HEK293 (cell line): ENCODE measurements at regions not wholly inside any gene's neighbourhood (a gene's known extent, or its start where the extent isn't known, plus 50 kb on each side); places are given as distances from the start of the nearest gene placed in this dataset.

ENCODE experiments used
- KLF16 ChIP-seq: fragments of 450-650 bp; formaldehyde crosslinking; IDR thresholded peaks from 2 replicates; pipeline ENCODE4 v1.5.1; 2017; ENCODE audit warnings: missing biosample characterization, missing genetic modification characterization
- RBAK ChIP-seq: fragments of 450-650 bp; formaldehyde crosslinking; IDR thresholded peaks from 2 replicates; pipeline ENCODE4 v1.5.1; 2016; ENCODE audit warnings: missing biosample characterization, missing genetic modification characterization
- TCF7L2 ChIP-seq: IDR thresholded peaks from 2 replicates; pipeline ENCODE4 v1.6.1; 2011; ENCODE audit warnings: low read depth, mild to moderate bottlenecking, inconsistent platforms, low read length, moderate library complexity, borderline replicate concordance
- ZNF274 ChIP-seq, 2 experiments: fragments of 200-500 bp in 1 of 2; fragments of 450-650 bp in 1 of 2; sonication (Bioruptor generic) in 1 of 2; formaldehyde crosslinking in 1 of 2; IDR thresholded peaks; 2 replicates each; pipeline versions ENCODE4 v1.5.1 to v1.6.1; 2014 to 2016; ENCODE audit warnings: borderline replicate concordance in 1 of 2, inconsistent platforms in 1 of 2, low read length in 1 of 2, missing biosample characterization in 1 of 2, missing genetic modification characterization in 1 of 2
- ZNF335 ChIP-seq: fragments of 450-650 bp; formaldehyde crosslinking; conservative IDR thresholded peaks from 2 replicates; pipeline ENCODE4 v1.5.1; 2016; ENCODE audit warnings: missing biosample characterization, missing genetic modification characterization
- ZNF544 ChIP-seq: fragments of 450-650 bp; formaldehyde crosslinking; IDR thresholded peaks from 2 replicates; pipeline ENCODE4 v1.5.0; 2017; ENCODE audit warnings: missing biosample characterization, missing genetic modification characterization
- ZNF561 ChIP-seq: fragments of 450-650 bp; IDR thresholded peaks from 2 replicates; pipeline ENCODE4 v1.5.1; 2018; ENCODE audit warnings: missing biosample characterization, missing genetic modification characterization, borderline replicate concordance
- ZNF670 ChIP-seq: fragments of 450-650 bp; formaldehyde crosslinking; IDR thresholded peaks from 2 replicates; pipeline ENCODE4 v1.5.1; 2016; ENCODE audit warnings: missing biosample characterization, missing genetic modification characterization, low read depth
- ZSCAN16 ChIP-seq: fragments of 450-650 bp; formaldehyde crosslinking; IDR thresholded peaks from 2 replicates; pipeline ENCODE4 v1.5.1; 2016; ENCODE audit warnings: missing biosample characterization, missing genetic modification characterization
- TF ChIP-seq, protein P1 (sequence below): fragments of 450-650 bp; formaldehyde crosslinking; IDR thresholded peaks from 2 replicates; pipeline ENCODE4 v1.5.1; 2016; ENCODE audit warnings: missing biosample characterization, missing genetic modification characterization
- TF ChIP-seq, protein P2 (sequence below): fragments of 450-650 bp; formaldehyde crosslinking; IDR thresholded peaks from 2 replicates; pipeline ENCODE4 v1.5.1; 2016; ENCODE audit warnings: missing biosample characterization, missing genetic modification characterization
- TF ChIP-seq, protein P3 (sequence below): fragments of 450-650 bp; formaldehyde crosslinking; IDR thresholded peaks from 2 replicates; pipeline ENCODE4 v1.5.1; 2016; ENCODE audit warnings: missing biosample characterization, missing genetic modification characterization, low read depth
- TF ChIP-seq, protein P4 (sequence below): fragments of 450-650 bp; formaldehyde crosslinking; IDR thresholded peaks from 2 replicates; pipeline ENCODE4 v1.5.1; 2016; ENCODE audit warnings: missing biosample characterization, missing genetic modification characterization

DNA sequence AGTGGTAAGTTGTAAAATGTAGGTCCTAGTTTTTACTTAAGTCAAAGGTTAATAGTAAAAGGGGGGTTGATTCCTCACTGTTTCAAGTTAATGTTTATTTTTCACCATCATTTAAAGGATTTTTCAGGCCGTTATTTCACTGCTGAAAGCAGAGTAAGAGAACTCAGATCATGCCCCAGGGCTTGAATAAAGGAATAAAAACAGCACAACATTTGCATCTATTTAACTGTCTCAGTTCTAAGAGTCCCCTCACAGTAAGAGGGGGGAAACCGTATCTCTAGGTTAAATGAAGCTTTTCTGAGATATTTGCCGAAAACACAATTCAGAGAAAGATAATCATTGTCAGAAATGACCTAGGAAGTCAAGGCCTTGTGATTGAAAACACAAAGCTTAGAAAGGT, 138.2 kb upstream of the KCTD1 start:
- TF ChIP-seq, protein P1, sequence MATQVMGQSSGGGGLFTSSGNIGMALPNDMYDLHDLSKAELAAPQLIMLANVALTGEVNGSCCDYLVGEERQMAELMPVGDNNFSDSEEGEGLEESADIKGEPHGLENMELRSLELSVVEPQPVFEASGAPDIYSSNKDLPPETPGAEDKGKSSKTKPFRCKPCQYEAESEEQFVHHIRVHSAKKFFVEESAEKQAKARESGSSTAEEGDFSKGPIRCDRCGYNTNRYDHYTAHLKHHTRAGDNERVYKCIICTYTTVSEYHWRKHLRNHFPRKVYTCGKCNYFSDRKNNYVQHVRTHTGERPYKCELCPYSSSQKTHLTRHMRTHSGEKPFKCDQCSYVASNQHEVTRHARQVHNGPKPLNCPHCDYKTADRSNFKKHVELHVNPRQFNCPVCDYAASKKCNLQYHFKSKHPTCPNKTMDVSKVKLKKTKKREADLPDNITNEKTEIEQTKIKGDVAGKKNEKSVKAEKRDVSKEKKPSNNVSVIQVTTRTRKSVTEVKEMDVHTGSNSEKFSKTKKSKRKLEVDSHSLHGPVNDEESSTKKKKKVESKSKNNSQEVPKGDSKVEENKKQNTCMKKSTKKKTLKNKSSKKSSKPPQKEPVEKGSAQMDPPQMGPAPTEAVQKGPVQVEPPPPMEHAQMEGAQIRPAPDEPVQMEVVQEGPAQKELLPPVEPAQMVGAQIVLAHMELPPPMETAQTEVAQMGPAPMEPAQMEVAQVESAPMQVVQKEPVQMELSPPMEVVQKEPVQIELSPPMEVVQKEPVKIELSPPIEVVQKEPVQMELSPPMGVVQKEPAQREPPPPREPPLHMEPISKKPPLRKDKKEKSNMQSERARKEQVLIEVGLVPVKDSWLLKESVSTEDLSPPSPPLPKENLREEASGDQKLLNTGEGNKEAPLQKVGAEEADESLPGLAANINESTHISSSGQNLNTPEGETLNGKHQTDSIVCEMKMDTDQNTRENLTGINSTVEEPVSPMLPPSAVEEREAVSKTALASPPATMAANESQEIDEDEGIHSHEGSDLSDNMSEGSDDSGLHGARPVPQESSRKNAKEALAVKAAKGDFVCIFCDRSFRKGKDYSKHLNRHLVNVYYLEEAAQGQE (tag by site-specific recombination) = no peak
- TF ChIP-seq RBAK (tag by site-specific recombination) = no peak
- no peak for TF ChIP-seq ZNF670 (tag by site-specific recombination)
- TF ChIP-seq, protein P2, sequence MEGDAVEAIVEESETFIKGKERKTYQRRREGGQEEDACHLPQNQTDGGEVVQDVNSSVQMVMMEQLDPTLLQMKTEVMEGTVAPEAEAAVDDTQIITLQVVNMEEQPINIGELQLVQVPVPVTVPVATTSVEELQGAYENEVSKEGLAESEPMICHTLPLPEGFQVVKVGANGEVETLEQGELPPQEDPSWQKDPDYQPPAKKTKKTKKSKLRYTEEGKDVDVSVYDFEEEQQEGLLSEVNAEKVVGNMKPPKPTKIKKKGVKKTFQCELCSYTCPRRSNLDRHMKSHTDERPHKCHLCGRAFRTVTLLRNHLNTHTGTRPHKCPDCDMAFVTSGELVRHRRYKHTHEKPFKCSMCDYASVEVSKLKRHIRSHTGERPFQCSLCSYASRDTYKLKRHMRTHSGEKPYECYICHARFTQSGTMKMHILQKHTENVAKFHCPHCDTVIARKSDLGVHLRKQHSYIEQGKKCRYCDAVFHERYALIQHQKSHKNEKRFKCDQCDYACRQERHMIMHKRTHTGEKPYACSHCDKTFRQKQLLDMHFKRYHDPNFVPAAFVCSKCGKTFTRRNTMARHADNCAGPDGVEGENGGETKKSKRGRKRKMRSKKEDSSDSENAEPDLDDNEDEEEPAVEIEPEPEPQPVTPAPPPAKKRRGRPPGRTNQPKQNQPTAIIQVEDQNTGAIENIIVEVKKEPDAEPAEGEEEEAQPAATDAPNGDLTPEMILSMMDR (tag by site-specific recombination) = no peak
- no peak for TF ChIP-seq TCF7L2
- TF ChIP-seq, protein P3, sequence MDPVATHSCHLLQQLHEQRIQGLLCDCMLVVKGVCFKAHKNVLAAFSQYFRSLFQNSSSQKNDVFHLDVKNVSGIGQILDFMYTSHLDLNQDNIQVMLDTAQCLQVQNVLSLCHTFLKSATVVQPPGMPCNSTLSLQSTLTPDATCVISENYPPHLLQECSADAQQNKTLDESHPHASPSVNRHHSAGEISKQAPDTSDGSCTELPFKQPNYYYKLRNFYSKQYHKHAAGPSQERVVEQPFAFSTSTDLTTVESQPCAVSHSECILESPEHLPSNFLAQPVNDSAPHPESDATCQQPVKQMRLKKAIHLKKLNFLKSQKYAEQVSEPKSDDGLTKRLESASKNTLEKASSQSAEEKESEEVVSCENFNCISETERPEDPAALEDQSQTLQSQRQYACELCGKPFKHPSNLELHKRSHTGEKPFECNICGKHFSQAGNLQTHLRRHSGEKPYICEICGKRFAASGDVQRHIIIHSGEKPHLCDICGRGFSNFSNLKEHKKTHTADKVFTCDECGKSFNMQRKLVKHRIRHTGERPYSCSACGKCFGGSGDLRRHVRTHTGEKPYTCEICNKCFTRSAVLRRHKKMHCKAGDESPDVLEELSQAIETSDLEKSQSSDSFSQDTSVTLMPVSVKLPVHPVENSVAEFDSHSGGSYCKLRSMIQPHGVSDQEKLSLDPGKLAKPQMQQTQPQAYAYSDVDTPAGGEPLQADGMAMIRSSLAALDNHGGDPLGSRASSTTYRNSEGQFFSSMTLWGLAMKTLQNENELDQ = no peak
- no peak for TF ChIP-seq ZSCAN16 (tag by site-specific recombination)
- no peak for TF ChIP-seq ZNF544 (tag by site-specific recombination)
- no peak for TF ChIP-seq ZNF561 (tag by site-specific recombination)
- no peak for TF ChIP-seq ZNF274 (IDR thresholded peaks at IDR 0.05; ENCODE audit: low read length)
- no peak for TF ChIP-seq ZNF274 (tag by site-specific recombination; IDR thresholded peaks at IDR 0.05; ENCODE audit: borderline replicate concordance)
- no peak for TF ChIP-seq ZNF335 (tag by site-specific recombination)
- no peak for TF ChIP-seq KLF16
- TF ChIP-seq, protein P4, sequence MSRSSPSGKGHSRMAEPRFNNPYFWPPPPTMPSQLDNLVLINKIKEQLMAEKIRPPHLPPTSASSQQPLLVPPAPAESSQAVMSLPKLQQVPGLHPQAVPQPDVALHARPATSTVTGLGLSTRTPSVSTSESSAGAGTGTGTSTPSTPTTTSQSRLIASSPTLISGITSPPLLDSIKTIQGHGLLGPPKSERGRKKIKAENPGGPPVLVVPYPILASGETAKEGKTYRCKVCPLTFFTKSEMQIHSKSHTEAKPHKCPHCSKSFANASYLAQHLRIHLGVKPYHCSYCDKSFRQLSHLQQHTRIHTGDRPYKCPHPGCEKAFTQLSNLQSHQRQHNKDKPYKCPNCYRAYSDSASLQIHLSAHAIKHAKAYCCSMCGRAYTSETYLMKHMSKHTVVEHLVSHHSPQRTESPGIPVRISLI = no peak
